ENCODE measurements at regions not wholly inside any gene's neighbourhood (a gene's known extent, or its start where the extent isn't known, plus 50 kb on each side); places are given as distances from the start of the nearest gene placed in this dataset.

DNA sequence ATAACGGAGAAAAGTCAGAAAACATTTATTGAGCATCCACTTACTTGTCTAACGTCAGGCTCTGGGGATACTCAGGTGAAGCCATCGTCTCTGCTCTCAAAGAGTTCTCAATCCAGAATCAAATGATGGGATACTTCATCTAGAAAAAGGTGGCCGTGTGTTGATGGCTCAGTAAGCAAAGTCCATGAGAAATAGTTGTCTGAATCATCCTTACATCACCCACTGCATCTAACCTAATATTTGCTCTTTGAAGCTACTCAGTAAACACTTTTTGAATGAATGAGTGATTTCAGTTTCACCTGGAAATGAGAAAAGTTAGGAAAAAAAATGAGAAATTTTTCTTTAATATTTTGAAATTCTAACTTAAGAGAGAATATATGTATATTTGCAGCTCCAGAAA, 155.3 kb upstream of the PKN2 start:
- no peaks in the 10 kb centered on the region for H3K9me3 Mint-ChIP-seq
- peaks cover 4% of the 10 kb centered on the region for H3K27me3 Mint-ChIP-seq
- DNase-seq = no peak
- TF ChIP-seq, protein P1, sequence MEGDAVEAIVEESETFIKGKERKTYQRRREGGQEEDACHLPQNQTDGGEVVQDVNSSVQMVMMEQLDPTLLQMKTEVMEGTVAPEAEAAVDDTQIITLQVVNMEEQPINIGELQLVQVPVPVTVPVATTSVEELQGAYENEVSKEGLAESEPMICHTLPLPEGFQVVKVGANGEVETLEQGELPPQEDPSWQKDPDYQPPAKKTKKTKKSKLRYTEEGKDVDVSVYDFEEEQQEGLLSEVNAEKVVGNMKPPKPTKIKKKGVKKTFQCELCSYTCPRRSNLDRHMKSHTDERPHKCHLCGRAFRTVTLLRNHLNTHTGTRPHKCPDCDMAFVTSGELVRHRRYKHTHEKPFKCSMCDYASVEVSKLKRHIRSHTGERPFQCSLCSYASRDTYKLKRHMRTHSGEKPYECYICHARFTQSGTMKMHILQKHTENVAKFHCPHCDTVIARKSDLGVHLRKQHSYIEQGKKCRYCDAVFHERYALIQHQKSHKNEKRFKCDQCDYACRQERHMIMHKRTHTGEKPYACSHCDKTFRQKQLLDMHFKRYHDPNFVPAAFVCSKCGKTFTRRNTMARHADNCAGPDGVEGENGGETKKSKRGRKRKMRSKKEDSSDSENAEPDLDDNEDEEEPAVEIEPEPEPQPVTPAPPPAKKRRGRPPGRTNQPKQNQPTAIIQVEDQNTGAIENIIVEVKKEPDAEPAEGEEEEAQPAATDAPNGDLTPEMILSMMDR (IDR thresholded peaks at IDR 0.05) = no peak
- no peak overlapping the region for H3K27ac Mint-ChIP-seq
- intact Hi-C loops (cut with micrococcal nuclease) = no loop called here
- ChIA-PET POLR2A (no interaction called here), CTCF (no interaction called here)
- H3K4me1 Mint-ChIP-seq (ENCODE audit: low read depth) = no peaks in the 10 kb centered on the region
- no peak for ATAC-seq
- H3K4me3 Mint-ChIP-seq = no peak overlapping the region
- no peaks in the 10 kb centered on the region for H3K36me3 Mint-ChIP-seq (ENCODE audit: low read depth)

DNA sequence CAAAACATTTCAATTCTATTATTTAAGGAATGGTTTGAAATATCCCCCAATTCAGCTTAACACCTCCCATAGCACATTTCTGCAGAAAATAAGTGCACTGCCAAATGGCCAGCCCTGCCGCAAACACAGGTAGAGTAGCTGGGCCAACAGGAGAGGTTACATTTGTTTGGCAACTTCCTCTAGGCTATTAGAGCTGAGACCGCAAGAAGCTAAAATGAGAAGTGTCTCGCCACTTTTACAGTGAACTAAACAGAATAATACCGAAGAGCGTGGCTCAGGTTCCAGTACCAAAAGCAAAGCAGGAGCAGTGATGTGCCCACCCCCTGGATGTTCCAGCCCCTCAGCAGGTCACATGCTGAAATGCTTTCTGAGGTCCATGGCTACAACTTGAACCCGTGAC, 154.5 kb upstream of the PKN2 start:
- Mint-ChIP-seq H3K27ac (no peak overlapping the region), H3K27me3 (peaks cover 4% of the 10 kb centered on the region), H3K4me3 (no peak overlapping the region), H3K4me1 (ENCODE audit: low read depth) (no peaks in the 10 kb centered on the region), H3K9me3 (no peaks in the 10 kb centered on the region), H3K36me3 (ENCODE audit: low read depth) (no peaks in the 10 kb centered on the region)
- POLR2A ChIA-PET = no interaction called here
- ATAC-seq = no peak
- CTCF ChIA-PET = no interaction called here
- intact Hi-C loops (cut with micrococcal nuclease) = no loop called here
- no peak for DNase-seq
- TF ChIP-seq, protein P1 (IDR thresholded peaks at IDR 0.05) = no peak

DNA sequence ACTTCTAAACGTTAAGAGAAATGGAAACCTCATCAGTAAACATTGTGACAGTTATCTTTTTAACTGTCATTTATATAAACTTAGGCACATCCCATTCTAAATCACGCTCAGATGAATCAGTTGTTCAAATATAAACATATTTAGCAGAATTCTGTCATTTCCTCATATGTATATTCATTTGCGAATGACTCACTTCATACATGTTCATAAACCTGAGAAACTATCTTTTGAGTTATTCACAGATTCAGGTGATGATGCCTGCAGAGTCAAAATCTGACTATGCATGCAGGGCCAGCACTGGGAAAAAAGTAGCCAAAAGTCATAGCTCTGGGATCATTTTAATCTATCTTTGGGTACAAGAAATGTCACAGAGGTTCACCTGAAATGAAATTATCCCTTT, 153.8 kb upstream of the PKN2 start:
- CTCF ChIA-PET = no interaction called here
- H3K27ac Mint-ChIP-seq = no peak overlapping the region
- ATAC-seq (no peak), DNase-seq (no peak)
- intact Hi-C loops (cut with micrococcal nuclease) = no loop called here
- no peaks in the 10 kb centered on the region for H3K4me1 Mint-ChIP-seq (ENCODE audit: low read depth)
- no peaks in the 10 kb centered on the region for H3K36me3 Mint-ChIP-seq (ENCODE audit: low read depth)
- H3K27me3 Mint-ChIP-seq = peaks cover 4% of the 10 kb centered on the region
- H3K4me3 Mint-ChIP-seq = no peak overlapping the region
- POLR2A ChIA-PET = no interaction called here
- no peaks in the 10 kb centered on the region for H3K9me3 Mint-ChIP-seq
- TF ChIP-seq, protein P1 (IDR thresholded peaks at IDR 0.05) = no peak

DNA sequence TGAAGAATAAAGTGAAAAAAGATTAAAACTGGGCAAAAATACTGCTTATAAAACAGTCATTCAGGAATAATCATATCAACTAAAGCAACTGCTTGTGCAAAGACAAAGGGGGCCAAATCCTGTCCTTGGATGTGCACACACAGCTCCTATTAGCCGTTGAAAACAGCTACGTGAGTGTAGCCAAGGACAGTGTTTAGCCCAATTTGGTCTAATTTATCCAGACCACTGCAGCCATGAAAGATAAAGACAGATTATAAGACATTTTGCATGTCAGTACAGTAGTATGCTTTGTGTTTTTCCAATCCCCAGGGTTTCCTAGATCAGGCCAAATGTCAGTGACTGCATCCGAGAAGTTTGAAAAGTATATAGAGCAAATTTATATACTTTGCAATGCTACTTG, 146.3 kb upstream of the PKN2 start:
- TF ChIP-seq, protein P1 (IDR thresholded peaks at IDR 0.05) = no peak
- H3K4me1 Mint-ChIP-seq (ENCODE audit: low read depth) = no peaks in the 10 kb centered on the region
- H3K9me3 Mint-ChIP-seq = no peaks in the 10 kb centered on the region
- H3K36me3 Mint-ChIP-seq (ENCODE audit: low read depth) = no peaks in the 10 kb centered on the region
- ChIA-PET CTCF (no interaction called here), POLR2A (no interaction called here)
- no peaks in the 10 kb centered on the region for H3K27me3 Mint-ChIP-seq
- DNase-seq (no peak), ATAC-seq (no peak)
- intact Hi-C loops (cut with micrococcal nuclease) = no loop called here
- no peak overlapping the region for H3K27ac Mint-ChIP-seq
- H3K4me3 Mint-ChIP-seq = no peak overlapping the region

DNA sequence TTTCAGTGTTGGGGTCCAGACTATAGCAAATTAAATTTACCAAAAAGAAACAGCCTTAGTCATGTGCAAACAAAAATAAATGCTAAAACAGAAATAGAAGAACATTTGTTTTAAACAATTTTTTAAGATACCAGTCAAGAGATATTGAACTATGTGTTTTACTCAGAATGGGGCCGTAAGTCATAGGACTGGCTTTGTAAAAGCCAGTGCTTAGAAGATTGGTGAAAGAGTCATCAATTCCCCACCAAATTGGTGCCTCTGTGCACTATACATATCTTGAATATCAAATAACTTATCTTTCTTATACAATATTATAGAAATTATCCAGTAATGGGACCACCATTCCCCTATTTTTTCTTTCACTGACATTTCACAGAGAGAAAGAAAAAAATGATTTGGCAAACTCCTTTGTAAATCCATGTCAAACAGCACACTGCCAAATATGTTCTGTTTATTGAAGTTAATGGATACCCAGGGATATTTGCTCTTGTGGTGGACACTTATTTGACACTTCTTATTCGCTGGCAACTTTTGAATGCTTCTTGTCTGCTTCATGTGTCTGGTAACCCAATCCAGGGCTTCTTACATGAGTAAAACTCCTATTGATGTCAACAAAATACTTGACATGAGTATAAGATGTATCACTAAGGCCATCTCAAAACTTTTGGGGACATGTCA, 145.7 kb upstream of the PKN2 start:
- TF ChIP-seq, protein P1 (IDR thresholded peaks at IDR 0.05) = no peak
- DNase-seq (no peak), ATAC-seq (no peak)
- Mint-ChIP-seq H3K27ac (no peak overlapping the region), H3K9me3 (no peaks in the 10 kb centered on the region), H3K27me3 (no peaks in the 10 kb centered on the region), H3K4me1 (ENCODE audit: low read depth) (no peaks in the 10 kb centered on the region), H3K4me3 (no peak overlapping the region), H3K36me3 (ENCODE audit: low read depth) (no peaks in the 10 kb centered on the region)
- ChIA-PET POLR2A (no interaction called here), CTCF (interaction anchor here (1.8 kb wide), 1 partner anchor 12 kb away, joined by 5 read pairs; no protein-coding TSS in a partner anchor)
- intact Hi-C loops (cut with micrococcal nuclease) = no loop called here

All from activated CD8-positive, alpha-beta T cell treated with anti-CD3 and anti-CD28 coated beads for 36 hours (primary cell).